IMR-90 (cell line): ENCODE measurements at regions not wholly inside any gene's neighbourhood (a gene's known extent, or its start where the extent isn't known, plus 50 kb on each side); places are given as distances from the start of the nearest gene placed in this dataset.

Experiments used
- ATAC-seq: fragments of 200-7000 bp; cut with Tn5 transposase; 2 replicates; pipeline ENCODE4 v1.9.1; 2020; ENCODE audit warnings: low read depth, mild to moderate bottlenecking, moderate library complexity
- BruUV-seq: library from RNA; stranded (reverse); fragments of 400-500 nt; replicated peaks from 2 replicates; lab custom pipeline; 2021; lab: Mats Ljungman, UMichigan
- CTCF ChIA-PET: fragments of 300-600 bp; formaldehyde crosslinking; extraction: SDS; loops from one replicate; lab custom pipeline; 2021; ENCODE audit warnings: antibody characterized with exemption; lab: Yijun Ruan, JAX
- POLR2A ChIA-PET: fragments of 300-600 bp; sonication (Branson Sonifier 250); formaldehyde crosslinking; loops from one replicate; lab custom pipeline; 2022; ENCODE audit warnings: antibody characterized with exemption; ENCODE audit not compliant: unreplicated experiment; lab: Charles Lee
- DNase-seq: peaks from one replicate; pipeline ENCODE4 v3.0.0; 2013
- H2AFZ ChIP-seq: replicated peaks from 2 replicates; pipeline ENCODE3; 2013; ENCODE audit warnings: low read length, mild to moderate bottlenecking; ENCODE audit not compliant: poor library complexity
- H2AK5ac ChIP-seq: 2 replicates; pipeline ENCODE4 v1.6.1; 2013; ENCODE audit warnings: low read depth, low read length, inconsistent platforms
- H2AK9ac ChIP-seq: replicated peaks from 2 replicates; pipeline ENCODE3; 2013; ENCODE audit warnings: mild to moderate bottlenecking, low read depth, low read length, moderate library complexity; ENCODE audit not compliant: poor library complexity
- H2BK120ac ChIP-seq: 2 replicates; pipeline ENCODE4 v1.6.1; 2013; ENCODE audit warnings: low read depth, low read length, inconsistent platforms
- H2BK15ac ChIP-seq: 3 replicates; pipeline ENCODE4 v1.6.1; 2013; ENCODE audit warnings: low read depth, low read length, inconsistent platforms
- H2BK20ac ChIP-seq: 2 replicates; pipeline ENCODE4 v1.6.1; 2013; ENCODE audit warnings: low read depth, mild to moderate bottlenecking, inconsistent platforms, low read length, moderate library complexity
- H2BK5ac ChIP-seq: 2 replicates; pipeline ENCODE4 v1.6.1; 2013; ENCODE audit warnings: mild to moderate bottlenecking, low read depth, low read length, inconsistent platforms; ENCODE audit not compliant: poor library complexity, severe bottlenecking
- H3K14ac ChIP-seq: replicated peaks from 2 replicates; pipeline ENCODE4 v1.6.1; 2013; ENCODE audit warnings: low read depth, low read length, inconsistent platforms
- H3K18ac ChIP-seq: 2 replicates; pipeline ENCODE4 v1.6.1; 2013; ENCODE audit warnings: low read depth, low read length, control low read depth
- H3K23ac ChIP-seq: 2 replicates; pipeline ENCODE4 v1.6.1; 2013; ENCODE audit warnings: low read depth, low read length, inconsistent platforms
- H3K27ac ChIP-seq: 2 replicates; pipeline ENCODE4 v1.5.1; 2013; ENCODE audit warnings: mild to moderate bottlenecking, control low read depth, low read length; ENCODE audit not compliant: insufficient read depth
- H3K27me3 ChIP-seq: 2 replicates; pipeline ENCODE4 v1.6.1; 2013; ENCODE audit warnings: low read length; ENCODE audit not compliant: control insufficient read depth, insufficient read depth
- H3K36me3 ChIP-seq: 2 replicates; pipeline ENCODE4 v1.6.1; 2013; ENCODE audit warnings: low read length, mixed read lengths; ENCODE audit not compliant: control insufficient read depth, insufficient read depth
- H3K4ac ChIP-seq: 2 replicates; pipeline ENCODE4 v1.6.1; 2013; ENCODE audit warnings: low read depth, low read length, inconsistent platforms
- H3K4me1 ChIP-seq: 2 replicates; pipeline ENCODE4 v1.6.1; 2013; ENCODE audit warnings: low read length, mixed read lengths; ENCODE audit not compliant: control insufficient read depth, insufficient read depth
- H3K4me2 ChIP-seq: 2 replicates; pipeline ENCODE4 v1.6.1; 2013; ENCODE audit warnings: low read depth, mild to moderate bottlenecking, control low read depth, low read length, moderate library complexity
- H3K4me3 ChIP-seq: 2 replicates; pipeline ENCODE4 v1.5.1; 2013; ENCODE audit warnings: low read depth, mild to moderate bottlenecking, control low read depth, low read length, moderate library complexity; ENCODE audit not compliant: insufficient read depth
- H3K56ac ChIP-seq: 2 replicates; pipeline ENCODE4 v1.6.1; 2013; ENCODE audit warnings: low read length, inconsistent platforms; ENCODE audit not compliant: insufficient read depth; ENCODE audit errors: extremely low read depth
- H3K79me1 ChIP-seq, 2 experiments: 2 replicates each; pipeline ENCODE4 v1.6.1; 2013; ENCODE audit warnings: low read length in 2 of 2, inconsistent platforms in 1 of 2, low read depth in 1 of 2
- H3K9ac ChIP-seq: 2 replicates; pipeline ENCODE4 v1.6.1; 2013; ENCODE audit warnings: low read depth, low read length, control low read depth
- H3K9me1 ChIP-seq: 2 replicates; pipeline ENCODE4 v1.6.1; 2013; ENCODE audit warnings: low read length, inconsistent platforms; ENCODE audit not compliant: insufficient read depth
- H3K9me3 ChIP-seq: 2 replicates; pipeline ENCODE4 v1.6.1; 2013; ENCODE audit warnings: low read length; ENCODE audit not compliant: control insufficient read depth, insufficient read depth
- H4K20me1 ChIP-seq: 2 replicates; pipeline ENCODE4 v1.6.1; 2013; ENCODE audit warnings: low read length, inconsistent platforms; ENCODE audit not compliant: insufficient read depth
- H4K5ac ChIP-seq: 2 replicates; pipeline ENCODE4 v1.6.1; 2013; ENCODE audit warnings: mild to moderate bottlenecking, low read depth, low read length, control low read depth
- H4K8ac ChIP-seq, 2 experiments: 2 replicates each; pipeline ENCODE4 v1.6.1; 2013; ENCODE audit warnings: low read depth in 2 of 2, low read length in 2 of 2, control low read depth in 1 of 2, inconsistent platforms in 1 of 2
- H4K91ac ChIP-seq: 2 replicates; pipeline ENCODE4 v1.6.1; 2013; ENCODE audit warnings: low read depth, low read length, inconsistent platforms; ENCODE audit not compliant: insufficient read depth
- CEBPB ChIP-seq: IDR thresholded peaks from 2 replicates; pipeline ENCODE4 v1.6.1; 2012; ENCODE audit warnings: low read depth, low read length, improper control_type of control experiment
- FOS ChIP-seq: fragments of 150-350 bp; IDR thresholded peaks from 2 replicates; pipeline ENCODE4 v1.6.1; 2016; ENCODE audit warnings: low read depth, low read length
- NFE2L2 ChIP-seq: fragments of 150-350 bp; IDR thresholded peaks from 2 replicates; pipeline ENCODE4 v1.6.1; 2016; ENCODE audit warnings: low read depth, mild to moderate bottlenecking, low read length
- SMC3 ChIP-seq: fragments of 150-350 bp; IDR thresholded peaks from 2 replicates; pipeline ENCODE4 v1.6.1; 2016; ENCODE audit warnings: low read depth, mild to moderate bottlenecking, antibody characterized with exemption, low read length, moderate library complexity
- WGBS, 2 experiments: methylation state at CpG; one replicate each; pipeline versions ENCODE4 v1.1.5 to v1.1.7; 2013; ENCODE audit warnings: missing lambda C conversion rate in 2 of 2; ENCODE audit not compliant: insufficient read length in 1 of 2; ENCODE audit errors: extremely low coverage in 2 of 2; 5-methylcytosine and 5-hydroxymethylcytosine counted together
- dilution Hi-C: fragments of 300-500 bp; cut with HindIII; formaldehyde crosslinking; loops from one replicate; pipeline ENCODE4 v1.14.3; 2018; ENCODE audit warnings: low sequenced_read_pairs; ENCODE audit not compliant: unreplicated experiment
- in situ Hi-C: fragments of 300-500 bp; cut with MboI; formaldehyde crosslinking; loops from 3 replicates; pipeline ENCODE4 v1.14.3; 2019; ENCODE audit warnings: low sequenced_read_pairs, inconsistent platforms, mixed read lengths
- intact Hi-C: fragments of 100-400 bp; cut with micrococcal nuclease; formaldehyde crosslinking; loops from 2 replicates; pipeline ENCODE4 v1.10.0; 2022

DNA sequence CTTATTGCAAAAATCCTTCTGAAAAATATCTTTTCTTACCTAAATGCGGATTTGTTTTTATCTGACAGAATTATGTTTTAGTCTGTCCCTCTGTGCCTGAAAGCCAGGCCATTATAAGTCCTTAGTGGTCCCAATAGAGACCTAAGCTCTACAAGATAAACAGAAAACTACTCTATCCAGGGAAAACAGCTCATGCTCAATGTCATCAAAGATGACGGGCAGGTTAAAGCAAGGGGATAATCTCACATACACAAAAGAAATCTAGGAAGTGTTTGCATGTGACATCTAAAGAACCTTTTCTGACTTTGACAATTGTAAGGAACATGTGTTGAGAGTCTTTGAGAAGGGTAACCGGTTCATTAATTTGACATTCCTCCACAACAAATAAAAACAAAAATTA is 741.1 kb upstream of the ID2 start:
- H4K20me1 ChIP-seq, result no peaks in the 10 kb centered on the region
- H3K14ac ChIP-seq, result no peak overlapping the region
- in situ Hi-C loops, result no loop called here
- intact Hi-C loops, result no loop called here
- dilution Hi-C loops, result no loop called here
- no peak overlapping the region for H3K23ac ChIP-seq
- no peak for ATAC-seq
- H2BK5ac ChIP-seq, result no peak overlapping the region
- no peak for DNase-seq
- no CpG with 5 or more reads among the region's 3 CpGs for WGBS, 2 experiments
- no peak overlapping the region for H2AK5ac ChIP-seq
- no peak overlapping the region for H3K56ac ChIP-seq
- H3K4me1 ChIP-seq, result no peaks in the 10 kb centered on the region
- ChIA-PET POLR2A (no interaction called here), CTCF (no interaction called here)
- no peak overlapping the region for H4K5ac ChIP-seq
- H2BK15ac ChIP-seq, result no peak overlapping the region
- no peak overlapping the region for H2BK120ac ChIP-seq
- H3K27me3 ChIP-seq, result no peaks in the 10 kb centered on the region
- no peak overlapping the region for H2BK20ac ChIP-seq
- no peak overlapping the region for H3K18ac ChIP-seq
- no peak overlapping the region for H3K4me3 ChIP-seq
- no peaks in the 10 kb centered on the region for H3K9me1 ChIP-seq
- no TSS peak for BruUV-seq
- no peak overlapping the region for H4K8ac ChIP-seq
- H3K27ac ChIP-seq, result no peak overlapping the region
- H4K91ac ChIP-seq, result no peak overlapping the region
- no peak overlapping the region for H2AK9ac ChIP-seq
- no peaks in the 10 kb centered on the region for H3K79me1 ChIP-seq
- H3K9ac ChIP-seq, result no peak overlapping the region
- H3K9me3 ChIP-seq, result no peaks in the 10 kb centered on the region
- TF ChIP-seq NFE2L2 (no peak), SMC3 (no peak), CEBPB (no peak), FOS (no peak)
- no peak overlapping the region for H2AFZ ChIP-seq
- H3K4ac ChIP-seq, result no peak overlapping the region
- no peaks in the 10 kb centered on the region for H3K36me3 ChIP-seq
- no peak overlapping the region for H3K4me2 ChIP-seq
